Mucosa of stomach (tissue), 1 donor: ENCODE measurements at regions not wholly inside any gene's neighbourhood (a gene's known extent, or its start where the extent isn't known, plus 50 kb on each side); places are given as distances from the start of the nearest gene placed in this dataset.

Experiments used
- H3K27me3 ChIP-seq: one replicate; pipeline ENCODE4 v1.7.0; 2013; ENCODE audit warnings: mild to moderate bottlenecking, low read length; ENCODE audit not compliant: control insufficient read depth, insufficient read depth
- H3K36me3 ChIP-seq: one replicate; pipeline ENCODE4 v1.7.0; 2013; ENCODE audit warnings: low read length; ENCODE audit not compliant: control insufficient read depth, insufficient read depth
- H3K4me1 ChIP-seq: one replicate; pipeline ENCODE4 v1.7.0; 2013; ENCODE audit warnings: mild to moderate bottlenecking, low read length; ENCODE audit not compliant: control insufficient read depth, insufficient read depth
- H3K4me3 ChIP-seq: one replicate; pipeline ENCODE4 v1.7.0; 2013; ENCODE audit warnings: low read length
- H3K9ac ChIP-seq: one replicate; pipeline ENCODE4 v1.7.0; 2013; ENCODE audit warnings: mild to moderate bottlenecking, low read length, moderate library complexity
- H3K9me3 ChIP-seq: one replicate; pipeline ENCODE4 v1.7.0; 2013; ENCODE audit warnings: mild to moderate bottlenecking, low read length, moderate library complexity; ENCODE audit not compliant: control insufficient read depth
- donor health status: Pancreatic carcinoma.

GRCh38 chr18:39515299-39515698 lies 1949.7 kb upstream of the CELF4 start:
- no peaks in the 10 kb centered on the region for H3K4me1 ChIP-seq
- H3K27me3 ChIP-seq, result no peaks in the 10 kb centered on the region
- H3K9me3 ChIP-seq, result no peaks in the 10 kb centered on the region
- H3K4me3 ChIP-seq, result no peak overlapping the region
- no peaks in the 10 kb centered on the region for H3K36me3 ChIP-seq
- H3K9ac ChIP-seq, result no peak overlapping the region

GRCh38 chr18:39513186-39513585 lies 1947.6 kb upstream of the CELF4 start:
- H3K4me1 ChIP-seq, result no peaks in the 10 kb centered on the region
- no peaks in the 10 kb centered on the region for H3K36me3 ChIP-seq
- no peaks in the 10 kb centered on the region for H3K27me3 ChIP-seq
- H3K9me3 ChIP-seq, result no peaks in the 10 kb centered on the region
- H3K9ac ChIP-seq, result no peak overlapping the region
- H3K4me3 ChIP-seq, result no peak overlapping the region

GRCh38 chr18:39506581-39507330 lies 1941.2 kb upstream of the CELF4 start:
- H3K27me3 ChIP-seq, result no peaks in the 10 kb centered on the region
- H3K36me3 ChIP-seq, result no peaks in the 10 kb centered on the region
- no peak overlapping the region for H3K4me3 ChIP-seq
- H3K9ac ChIP-seq, result no peak overlapping the region
- H3K9me3 ChIP-seq, result no peaks in the 10 kb centered on the region
- no peaks in the 10 kb centered on the region for H3K4me1 ChIP-seq

- Histone ChIP-seq H3K9me3 (no peaks in the 10 kb centered on the region), H3K9ac (no peak overlapping the region), H3K27me3 (no peaks in the 10 kb centered on the region), H3K4me1 (no peaks in the 10 kb centered on the region), H3K36me3 (no peaks in the 10 kb centered on the region), H3K4me3 (no peak overlapping the region)
Observed at GRCh38 chr18:39500306-39500705, 1934.7 kb upstream of the CELF4 start.

DNA sequence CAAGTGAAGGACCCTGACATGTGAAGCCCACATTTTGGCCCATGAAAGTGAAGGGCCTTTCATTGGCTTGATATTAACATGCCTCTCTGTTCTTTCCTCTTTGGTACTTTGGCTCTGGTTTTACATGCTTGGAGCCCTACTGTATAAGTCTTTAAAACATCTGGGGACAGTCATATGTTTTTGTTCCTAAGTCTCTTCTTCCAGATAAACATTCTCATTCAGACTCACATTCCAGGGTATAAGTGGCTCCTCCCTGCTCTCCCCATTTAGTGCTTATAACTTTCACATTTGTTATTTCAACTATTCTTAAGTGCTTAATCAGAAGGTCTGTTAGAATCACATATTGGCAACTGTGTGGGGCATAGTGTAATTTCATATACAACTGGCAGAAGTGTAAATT lies 1932.2 kb upstream of the CELF4 start:
- Histone ChIP-seq H3K9me3 (no peaks in the 10 kb centered on the region), H3K36me3 (no peaks in the 10 kb centered on the region), H3K4me3 (no peak overlapping the region), H3K27me3 (no peaks in the 10 kb centered on the region), H3K9ac (no peak overlapping the region), H3K4me1 (peaks cover 10% of the 10 kb centered on the region)

- H3K4me1 ChIP-seq, result peaks cover 10% of the 10 kb centered on the region
- H3K4me3 ChIP-seq, result no peak overlapping the region
- H3K36me3 ChIP-seq, result no peaks in the 10 kb centered on the region
- no peaks in the 10 kb centered on the region for H3K9me3 ChIP-seq
- H3K9ac ChIP-seq, result no peak overlapping the region
- H3K27me3 ChIP-seq, result no peaks in the 10 kb centered on the region
Observed at GRCh38 chr18:39496986-39497385, 1931.4 kb upstream of the CELF4 start.

DNA sequence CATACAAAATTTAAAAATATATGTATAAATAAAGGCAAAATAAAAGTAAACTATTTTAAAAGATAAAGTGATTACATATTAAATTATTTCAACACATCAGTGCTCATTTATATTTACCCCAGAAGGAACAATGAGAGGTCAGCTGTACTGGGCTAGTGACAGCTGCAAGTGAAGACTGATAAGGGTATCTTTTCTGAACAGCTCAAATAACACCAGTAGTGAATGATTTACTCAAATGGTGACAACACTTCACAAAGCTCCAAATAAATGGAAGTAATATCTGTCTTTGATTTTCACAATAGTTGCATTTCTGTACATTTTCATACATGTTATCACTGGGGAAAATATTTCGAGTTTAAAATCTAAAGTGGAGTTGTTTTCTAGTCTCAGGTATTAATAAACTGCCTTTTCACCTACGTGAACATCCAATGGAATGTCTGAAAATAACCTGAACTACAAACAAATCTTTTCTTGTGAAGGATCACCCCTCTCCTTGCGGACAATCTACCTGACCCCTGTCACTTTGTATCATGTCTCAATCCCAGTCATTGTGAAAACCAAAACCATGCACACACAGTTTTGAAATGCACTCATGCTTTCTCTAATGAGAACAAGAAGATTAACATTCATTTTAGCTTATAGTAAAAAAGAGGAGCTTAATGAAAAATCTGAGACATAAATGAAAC lies 1928.8 kb upstream of the CELF4 start:
- no peak overlapping the region for H3K9ac ChIP-seq
- peaks cover 10% of the 10 kb centered on the region for H3K4me1 ChIP-seq

GRCh38 chr18:39491408-39491807 lies 1925.8 kb upstream of the CELF4 start:
- Histone ChIP-seq H3K9me3 (no peaks in the 10 kb centered on the region), H3K27me3 (no peaks in the 10 kb centered on the region), H3K4me1 (peaks cover 10% of the 10 kb centered on the region), H3K9ac (no peak overlapping the region), H3K36me3 (no peaks in the 10 kb centered on the region), H3K4me3 (no peak overlapping the region)

More for the DNA sequence above, 1928.8 kb upstream of the CELF4 start:
- Histone ChIP-seq H3K9me3 (no peaks in the 10 kb centered on the region), H3K4me3 (no peak overlapping the region), H3K36me3 (no peaks in the 10 kb centered on the region), H3K27me3 (no peaks in the 10 kb centered on the region)

DNA sequence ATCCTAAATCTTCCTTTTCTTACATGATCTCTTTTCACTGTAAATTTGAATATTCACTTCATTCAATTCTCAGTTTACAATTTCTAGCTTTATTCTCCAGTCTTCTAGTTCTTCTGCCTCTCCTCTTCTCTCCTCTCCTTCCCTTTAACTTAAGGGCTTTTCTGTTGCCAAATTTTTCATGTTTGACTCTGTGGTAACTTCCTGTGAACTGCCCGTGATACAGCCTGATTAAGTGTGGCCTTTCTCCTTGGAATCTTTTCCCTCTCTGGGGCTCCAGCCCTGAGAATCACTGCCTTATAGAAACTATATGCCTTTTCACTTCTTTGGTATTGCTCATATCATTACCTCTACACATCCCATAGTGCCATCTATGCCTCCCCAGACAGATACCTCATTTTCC lies 1923.8 kb upstream of the CELF4 start:
- Histone ChIP-seq H3K36me3 (no peaks in the 10 kb centered on the region), H3K9me3 (no peaks in the 10 kb centered on the region), H3K27me3 (no peaks in the 10 kb centered on the region), H3K9ac (no peak overlapping the region), H3K4me1 (peaks cover 2% of the 10 kb centered on the region), H3K4me3 (no peak overlapping the region)

DNA sequence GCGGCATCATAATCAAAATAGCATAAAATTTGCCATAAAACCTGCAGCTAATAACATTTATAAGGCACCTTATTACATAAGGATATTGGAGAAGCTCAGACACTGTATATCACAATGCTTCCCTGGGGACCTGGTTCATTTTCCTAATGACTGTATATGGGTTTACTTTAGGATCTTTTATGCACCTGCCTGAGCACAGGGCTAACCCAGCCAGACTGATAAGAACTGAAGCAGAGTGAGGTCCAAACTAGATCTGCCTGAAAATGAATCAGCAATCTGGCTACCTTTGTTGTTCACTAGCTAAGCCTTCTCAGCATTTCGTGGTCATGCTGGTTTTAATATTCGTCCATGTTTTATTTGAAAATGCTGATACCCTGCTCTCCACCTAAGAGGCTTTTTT lies 1922.3 kb upstream of the CELF4 start:
- Histone ChIP-seq H3K4me1 (no peaks in the 10 kb centered on the region), H3K9ac (no peak overlapping the region), H3K27me3 (no peaks in the 10 kb centered on the region), H3K9me3 (no peaks in the 10 kb centered on the region), H3K4me3 (no peak overlapping the region), H3K36me3 (no peaks in the 10 kb centered on the region)

GRCh38 chr18:39486268-39486667 lies 1920.7 kb upstream of the CELF4 start:
- no peaks in the 10 kb centered on the region for H3K4me1 ChIP-seq
- no peaks in the 10 kb centered on the region for H3K9me3 ChIP-seq
- H3K9ac ChIP-seq, result no peak overlapping the region
- no peaks in the 10 kb centered on the region for H3K27me3 ChIP-seq
- H3K4me3 ChIP-seq, result no peak overlapping the region
- H3K36me3 ChIP-seq, result no peaks in the 10 kb centered on the region

DNA sequence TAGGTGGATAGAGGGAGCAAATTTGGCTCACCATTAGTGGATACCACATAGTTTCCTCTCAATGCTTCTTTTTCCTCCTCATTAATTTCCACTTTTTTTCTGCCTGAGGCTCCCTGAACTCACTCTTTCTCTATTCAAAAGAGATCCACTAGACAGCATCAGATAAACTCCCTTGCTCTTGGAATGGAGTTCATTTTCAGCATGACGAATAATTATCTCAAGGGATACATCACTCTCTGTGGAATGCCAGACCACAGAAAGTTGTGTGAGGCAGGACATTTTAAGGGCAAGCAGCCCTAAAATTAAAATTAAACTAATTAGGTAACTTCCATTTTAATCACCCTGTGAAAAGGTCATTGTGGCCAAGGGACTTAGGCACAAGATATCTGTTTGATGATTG lies 1920.1 kb upstream of the CELF4 start:
- peaks cover 3% of the 10 kb centered on the region for H3K4me1 ChIP-seq
- H3K4me3 ChIP-seq, result no peak overlapping the region
- H3K9me3 ChIP-seq, result no peaks in the 10 kb centered on the region
- no peak overlapping the region for H3K9ac ChIP-seq
- H3K27me3 ChIP-seq, result no peaks in the 10 kb centered on the region
- no peaks in the 10 kb centered on the region for H3K36me3 ChIP-seq
